Esophagus squamous epithelium (tissue), 5 donors: ENCODE measurements at regions not wholly inside any gene's neighbourhood (a gene's known extent, or its start where the extent isn't known, plus 50 kb on each side); places are given as distances from the start of the nearest gene placed in this dataset.

Experiments
- DNase-seq: peaks from one replicate; lab custom pipeline; 2025; lab: John Stamatoyannopoulos, UW
- H3K27ac ChIP-seq, 4 donors: fragments of 200-600 bp; sonication (generic); one replicate each; pipeline ENCODE4 v1.5.1; 2016 to 2019; ENCODE audit warnings: mild to moderate bottlenecking in 1 of 4
- H3K27me3 ChIP-seq, 4 donors: fragments of 200-600 bp; sonication (generic); 1 replicate in 3 of 4; 2 replicates in 1 of 4; pipeline versions ENCODE4 v1.5.1 to v1.6.0; 2017 to 2021; ENCODE audit warnings: antibody characterized with exemption in 1 of 4
- H3K36me3 ChIP-seq, 3 donors: fragments of 200-600 bp; sonication (generic); one replicate each; pipeline ENCODE4 v1.5.1; 2016 to 2019
- H3K4me1 ChIP-seq, 3 donors: fragments of 200-600 bp; sonication (generic); one replicate each; pipeline ENCODE4 v1.5.1; 2017 to 2019
- H3K4me3 ChIP-seq, 4 donors: fragments of 200-600 bp; sonication (generic); 1 replicate in 3 of 4; 2 replicates in 1 of 4; pipeline ENCODE4 v1.5.1; 2016 to 2019; ENCODE audit warnings: mild to moderate bottlenecking in 2 of 4, moderate library complexity in 1 of 4
- H3K9me3 ChIP-seq, 3 donors: fragments of 200-600 bp; sonication (generic); one replicate each; pipeline ENCODE4 v1.5.1; 2016 to 2019
- POLR2A ChIP-seq, 4 donors: fragments of 450-650 bp; IDR thresholded peaks; one replicate each; pipeline ENCODE4 v1.6.1; 2017; ENCODE audit warnings: antibody characterized with exemption in 4 of 4, mild to moderate bottlenecking in 4 of 4, moderate library complexity in 3 of 4
- WGBS, 2 donors: methylation state at CpG; one replicate each; pipeline ENCODE4 v1.1.5; 2018; 5-methylcytosine and 5-hydroxymethylcytosine counted together
- intact Hi-C: fragments of 100-400 bp; cut with DNase I; formaldehyde crosslinking; loops from one replicate; pipeline ENCODE4 v1.15.0; 2022
- TF ChIP-seq, protein P1 (sequence below), 6 experiments: fragments of 450-650 bp in 4 of 6; fragments of 200-600 bp in 2 of 6; sonication (generic) in 2 of 6; IDR thresholded peaks; one replicate each; pipeline ENCODE4 v1.5.1; 2016 to 2019; ENCODE audit warnings: antibody characterized with exemption in 6 of 6, mild to moderate bottlenecking in 4 of 6, moderate library complexity in 4 of 6
- donor health status: DM: yes; HTN: yes; CAD: no.

GRCh38 chr3:63043631-63044030 lies 168.4 kb upstream of the CADPS start:
- 33 to 43% methylated on average over 1 of the region's 1 CpG for WGBS, 2 donors
- intact Hi-C loops: no loop called here
- Histone ChIP-seq H3K4me1 (no peaks in the 10 kb centered on the region), H3K36me3 (no peaks in the 10 kb centered on the region), H3K9me3 (no peaks in the 10 kb centered on the region), H3K4me3 (no peak overlapping the region), H3K27ac (no peak overlapping the region), H3K27me3 (no peaks in the 10 kb centered on the region)
- no peak for DNase-seq
- TF ChIP-seq POLR2A (IDR thresholded peaks at IDR 0.05): no peak
- TF ChIP-seq, protein P1, sequence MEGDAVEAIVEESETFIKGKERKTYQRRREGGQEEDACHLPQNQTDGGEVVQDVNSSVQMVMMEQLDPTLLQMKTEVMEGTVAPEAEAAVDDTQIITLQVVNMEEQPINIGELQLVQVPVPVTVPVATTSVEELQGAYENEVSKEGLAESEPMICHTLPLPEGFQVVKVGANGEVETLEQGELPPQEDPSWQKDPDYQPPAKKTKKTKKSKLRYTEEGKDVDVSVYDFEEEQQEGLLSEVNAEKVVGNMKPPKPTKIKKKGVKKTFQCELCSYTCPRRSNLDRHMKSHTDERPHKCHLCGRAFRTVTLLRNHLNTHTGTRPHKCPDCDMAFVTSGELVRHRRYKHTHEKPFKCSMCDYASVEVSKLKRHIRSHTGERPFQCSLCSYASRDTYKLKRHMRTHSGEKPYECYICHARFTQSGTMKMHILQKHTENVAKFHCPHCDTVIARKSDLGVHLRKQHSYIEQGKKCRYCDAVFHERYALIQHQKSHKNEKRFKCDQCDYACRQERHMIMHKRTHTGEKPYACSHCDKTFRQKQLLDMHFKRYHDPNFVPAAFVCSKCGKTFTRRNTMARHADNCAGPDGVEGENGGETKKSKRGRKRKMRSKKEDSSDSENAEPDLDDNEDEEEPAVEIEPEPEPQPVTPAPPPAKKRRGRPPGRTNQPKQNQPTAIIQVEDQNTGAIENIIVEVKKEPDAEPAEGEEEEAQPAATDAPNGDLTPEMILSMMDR (IDR thresholded peaks at IDR 0.05): no peak

GRCh38 chr3:63046152-63046551 lies 170.9 kb upstream of the CADPS start:
- intact Hi-C loops: no loop called here
- no peaks in the 10 kb centered on the region for H3K9me3 ChIP-seq
- 49 to 50% methylated on average over 2 of the region's 2 CpGs for WGBS, 2 donors
- no peak for DNase-seq
- TF ChIP-seq, protein P1 (IDR thresholded peaks at IDR 0.05): no peak
- no peak for TF ChIP-seq POLR2A (IDR thresholded peaks at IDR 0.05)
- H3K4me1 ChIP-seq: no peaks in the 10 kb centered on the region
- H3K36me3 ChIP-seq: no peaks in the 10 kb centered on the region
- H3K27ac ChIP-seq: no peak overlapping the region
- no peak overlapping the region for H3K4me3 ChIP-seq
- no peaks in the 10 kb centered on the region for H3K27me3 ChIP-seq

- H3K9me3 ChIP-seq: no peaks in the 10 kb centered on the region
- H3K36me3 ChIP-seq: no peaks in the 10 kb centered on the region
- H3K4me3 ChIP-seq: no peak overlapping the region
- 39 to 53% methylated on average over 4 of the region's 4 CpGs for WGBS, 2 donors
- no peak for DNase-seq
- intact Hi-C loops: no loop called here
- H3K27ac ChIP-seq: no peak overlapping the region
- no peaks in the 10 kb centered on the region for H3K4me1 ChIP-seq
- TF ChIP-seq, protein P1 (IDR thresholded peaks at IDR 0.05): no peak
- TF ChIP-seq POLR2A (IDR thresholded peaks at IDR 0.05): no peak
- no peaks in the 10 kb centered on the region for H3K27me3 ChIP-seq
These were observed 171.4 kb upstream of the CADPS start for GRCh38 chr3:63046580-63046979.

- Histone ChIP-seq H3K4me1 (no peaks in the 10 kb centered on the region), H3K36me3 (no peaks in the 10 kb centered on the region), H3K27ac (no peak overlapping the region), H3K9me3 (no peaks in the 10 kb centered on the region), H3K4me3 (no peak overlapping the region), H3K27me3 (no peaks in the 10 kb centered on the region)
- TF ChIP-seq, protein P1 (IDR thresholded peaks at IDR 0.05): no peak
- TF ChIP-seq POLR2A (IDR thresholded peaks at IDR 0.05): no peak
- intact Hi-C loops: no loop called here
- DNase-seq: no peak
- 67 to 69% methylated on average over 1 of the region's 1 CpG for WGBS, 2 donors
These were observed 171.9 kb upstream of the CADPS start for GRCh38 chr3:63047068-63047467.

GRCh38 chr3:63048367-63049326 lies 173.4 kb upstream of the CADPS start:
- no peak overlapping the region for H3K27ac ChIP-seq
- H3K36me3 ChIP-seq: no peaks in the 10 kb centered on the region
- TF ChIP-seq, protein P1 (IDR thresholded peaks at IDR 0.05): no peak
- no peak for TF ChIP-seq POLR2A (IDR thresholded peaks at IDR 0.05)
- H3K4me3 ChIP-seq: no peak overlapping the region
- DNase-seq: no peak
- intact Hi-C loops: no loop called here
- no peaks in the 10 kb centered on the region for H3K27me3 ChIP-seq
- no peaks in the 10 kb centered on the region for H3K9me3 ChIP-seq
- no peaks in the 10 kb centered on the region for H3K4me1 ChIP-seq
- WGBS, 2 donors: 46 to 86% methylated on average over 1 to 2 of the region's 4 CpGs
